Left colon (tissue), 2 donors: ENCODE measurements at regions not wholly inside any gene's neighbourhood (a gene's known extent, or its start where the extent isn't known, plus 50 kb on each side); places are given as distances from the start of the nearest gene placed in this dataset.

Experiments
- ATAC-seq: fragments of 200-7000 bp; cut with Tn5 transposase; one replicate; pipeline ENCODE4 v1.9.1; 2020; ENCODE audit warnings: mild to moderate bottlenecking, moderate library complexity
- DNase-seq, 2 donors: peaks; one replicate each; pipeline ENCODE4 v3.0.0-alpha.2; 2020
- intact Hi-C, 2 donors: fragments of 100-400 bp; cut with DNase I in 1 of 2; cut with micrococcal nuclease in 1 of 2; formaldehyde crosslinking; loops; one replicate each; pipeline versions ENCODE4 v1.11.2 to v1.14.0; 2022; cut with DNase I, micrococcal nuclease
- donor health status: DM: no; HTN: no; CAD: no.
- donor health status: DM: yes; HTN: yes; CAD: no.

DNA sequence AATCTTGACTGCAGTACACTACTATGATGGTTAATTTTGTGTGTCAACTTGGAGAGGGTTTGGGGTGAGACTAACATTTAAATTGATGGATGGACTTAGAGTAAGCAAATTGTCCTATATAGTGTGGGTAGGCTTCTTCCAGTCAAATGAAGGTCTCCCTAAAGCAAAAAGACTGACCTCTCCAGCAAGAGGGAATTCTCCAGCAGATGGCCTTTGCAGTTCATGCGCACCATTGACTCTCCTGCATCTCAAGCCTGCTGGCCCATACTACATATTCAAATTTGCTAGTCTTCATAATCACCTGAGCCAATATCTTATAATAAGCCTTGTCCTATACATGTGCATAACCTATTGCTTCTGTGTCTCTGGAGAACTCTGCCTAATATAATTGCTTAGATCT is 260.2 kb downstream of the RERGL start:
- DNase-seq (no peak), ATAC-seq (no peak)
- intact Hi-C loops: no loop called here

DNA sequence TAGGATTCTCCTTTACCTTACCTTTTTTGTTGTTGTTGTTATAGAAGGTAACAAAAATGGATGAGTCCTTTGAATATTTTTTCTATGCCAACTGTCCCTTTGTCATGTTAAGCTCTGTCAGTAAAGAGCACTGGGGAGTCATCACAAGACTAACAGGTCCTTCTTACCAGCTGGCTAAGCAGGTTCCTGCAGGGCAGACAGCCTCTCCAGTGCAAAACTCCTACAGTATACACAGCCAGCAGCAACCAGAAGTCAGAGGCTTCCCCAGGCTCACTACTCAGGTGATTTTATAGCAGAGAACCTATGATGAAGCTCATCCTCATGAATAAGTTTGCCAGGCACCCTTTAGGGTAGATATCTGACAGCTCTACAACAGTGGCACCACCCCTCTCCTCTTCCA is 271.1 kb downstream of the RERGL start:
- intact Hi-C loops: no loop called here
- ATAC-seq: no peak
- no peak for DNase-seq

GRCh38 chr12:17810399-17810798 is 279.6 kb downstream of the RERGL start:
- ATAC-seq: no peak
- intact Hi-C loops: no loop called here
- DNase-seq: no peak

GRCh38 chr12:17809206-17809605 is 280.8 kb downstream of the RERGL start:
- ATAC-seq: no peak
- intact Hi-C loops: no loop called here
- no peak for DNase-seq

DNA sequence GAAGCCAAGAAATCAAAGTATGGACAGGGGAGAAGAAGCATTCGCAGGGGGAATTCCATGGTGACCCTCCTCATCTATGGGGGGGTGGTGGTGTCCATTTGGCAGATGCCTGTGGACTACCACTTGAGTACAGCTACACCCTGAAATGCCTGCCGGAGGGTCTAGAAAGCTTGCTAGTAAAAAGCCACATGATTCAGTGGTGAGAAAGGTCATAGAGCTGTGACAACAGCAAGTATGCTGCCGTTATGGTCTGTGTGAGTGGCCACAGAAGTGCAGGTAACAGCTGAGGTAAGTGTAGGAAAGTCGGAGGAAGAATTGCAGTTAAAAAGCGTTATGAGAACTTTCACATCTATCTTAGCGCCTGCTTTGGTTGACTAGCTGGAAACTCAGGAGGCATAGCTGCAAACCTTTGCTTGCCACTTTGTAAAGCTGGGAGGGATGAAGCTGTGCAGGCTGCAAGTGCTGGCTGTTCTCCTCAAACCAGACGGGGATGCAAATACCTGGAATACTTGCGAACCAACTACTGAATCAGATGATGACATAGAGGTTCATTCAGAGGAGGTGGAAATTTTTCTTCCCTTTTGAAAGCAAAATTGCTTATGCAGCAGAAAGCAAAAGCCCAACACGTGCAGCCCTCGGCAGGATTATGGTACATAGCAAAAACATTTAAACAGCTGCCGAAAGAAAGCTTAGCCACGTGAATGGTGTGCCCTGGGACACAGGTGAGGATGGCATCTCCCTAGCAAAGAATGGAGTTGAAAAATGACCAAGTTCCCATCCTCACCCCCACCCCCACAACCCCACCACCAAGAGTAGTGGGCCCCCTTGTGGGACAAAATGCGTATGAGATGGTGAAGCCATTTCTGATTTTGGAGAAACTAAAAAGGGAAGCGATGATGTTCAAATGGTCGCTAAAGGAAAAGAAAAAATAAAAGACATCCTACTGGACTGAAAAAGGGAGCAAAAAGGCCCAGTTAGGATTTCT is 287.0 kb downstream of the RERGL start:
- no peak for DNase-seq
- no peak for ATAC-seq
- intact Hi-C loops: no loop called here

DNA sequence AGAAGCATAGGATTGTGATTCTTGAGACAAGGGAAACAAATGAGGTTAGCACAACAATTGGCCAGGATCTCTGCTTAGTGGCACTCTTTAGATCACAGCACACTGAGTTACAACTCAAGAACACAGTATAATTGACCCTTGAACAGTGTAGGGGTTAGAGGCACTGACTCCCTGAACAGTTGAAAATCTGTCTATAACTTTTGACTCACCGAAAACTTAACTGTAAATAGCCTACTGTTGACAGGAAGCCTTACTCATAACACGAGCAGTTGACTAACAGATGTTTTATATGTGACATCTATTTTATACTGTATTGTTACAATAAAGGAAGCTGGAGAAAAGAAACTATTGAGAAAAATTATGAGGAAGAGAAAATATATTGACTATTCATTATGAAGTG is 296.1 kb downstream of the RERGL start:
- ATAC-seq (no peak), DNase-seq (no peak)
- intact Hi-C loops: no loop called here

DNA sequence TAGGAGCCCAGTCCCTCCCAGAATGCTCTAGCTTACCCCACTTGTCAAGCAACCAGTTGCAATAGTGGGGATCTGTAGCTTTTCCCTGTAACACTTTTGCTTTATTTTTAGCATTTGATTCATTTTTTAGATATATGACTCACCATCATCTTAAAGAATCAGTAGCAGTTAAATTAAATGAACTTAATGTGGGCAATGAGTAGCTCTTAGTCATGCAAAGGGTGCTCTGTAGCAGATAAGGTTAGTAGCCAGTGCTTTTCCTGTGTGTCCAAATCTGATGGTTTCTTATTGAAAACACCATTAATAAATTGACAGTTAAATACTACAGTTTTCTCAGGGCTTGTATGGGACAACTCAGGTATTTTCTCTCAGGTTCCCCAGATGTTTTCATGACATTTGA is 311.8 kb downstream of the RERGL start:
- DNase-seq (no peak), ATAC-seq (no peak)
- intact Hi-C loops: loop anchor here (5.0 to 10.0 kb wide), 2 partner anchors 84 to 87 kb away; no protein-coding TSS in a partner anchor

- intact Hi-C loops: no loop called here
- ATAC-seq (no peak), DNase-seq (no peak)
Measured at GRCh38 chr12:17763366-17763765, 326.6 kb downstream of the RERGL start.

DNA sequence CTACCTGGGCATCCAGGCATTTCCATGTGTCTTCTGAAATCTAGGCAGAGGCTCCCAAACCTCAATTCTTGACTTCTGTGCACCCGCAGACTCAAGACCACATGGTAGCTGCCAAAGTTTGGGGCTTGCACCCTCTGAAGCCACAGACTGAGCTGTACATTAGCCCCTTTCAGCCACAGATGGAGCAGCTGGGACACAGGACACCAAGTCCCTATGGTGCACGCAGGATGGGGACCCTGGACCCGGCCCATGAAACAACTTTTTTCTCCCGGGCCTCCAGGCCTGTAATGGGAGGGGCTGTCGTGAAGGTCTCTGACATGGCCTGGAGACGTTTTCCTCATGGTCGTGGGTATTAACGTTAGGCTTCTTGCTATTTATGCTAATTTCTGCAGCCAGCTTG is 330.0 kb downstream of the RERGL start:
- intact Hi-C loops: loop anchor here in 1 of 2 donors (10.0 kb wide), 1 partner anchor 85 kb away; no protein-coding TSS in a partner anchor
- ATAC-seq (no peak), DNase-seq (no peak)
